IMR-90 (cell line): ENCODE measurements at regions not wholly inside any gene's neighbourhood (a gene's known extent, or its start where the extent isn't known, plus 50 kb on each side); places are given as distances from the start of the nearest gene placed in this dataset.

Source experiments
- CTCF ChIP-seq: conservative IDR thresholded peaks from 2 replicates; pipeline ENCODE4 v1.5.1; 2012; ENCODE audit warnings: mild to moderate bottlenecking, low read depth, low read length, improper control_type of control experiment
- MAZ ChIP-seq: IDR thresholded peaks from 2 replicates; pipeline ENCODE4 v1.6.1; 2012; ENCODE audit warnings: low read depth, mild to moderate bottlenecking, low read length, improper control_type of control experiment, moderate library complexity, borderline replicate concordance
- MXI1 ChIP-seq: IDR thresholded peaks from 2 replicates; pipeline ENCODE4 v1.6.1; 2012; ENCODE audit warnings: low read depth, mild to moderate bottlenecking, low read length, moderate library complexity, borderline replicate concordance
- NFE2L2 ChIP-seq: fragments of 150-350 bp; IDR thresholded peaks from 2 replicates; pipeline ENCODE4 v1.6.1; 2016; ENCODE audit warnings: low read depth, mild to moderate bottlenecking, low read length
- POLR2A ChIP-seq: IDR thresholded peaks from 2 replicates; pipeline ENCODE4 v1.6.1; 2012; ENCODE audit warnings: mild to moderate bottlenecking, low read depth, low read length
- RAD21 ChIP-seq: IDR thresholded peaks from 2 replicates; pipeline ENCODE4 v1.6.1; 2012; ENCODE audit warnings: low read length, improper control_type of control experiment
- RCOR1 ChIP-seq: IDR thresholded peaks from 2 replicates; pipeline ENCODE4 v1.6.1; 2012; ENCODE audit warnings: mild to moderate bottlenecking, low read length, improper control_type of control experiment; ENCODE audit not compliant: insufficient replicate concordance
- SMC3 ChIP-seq: fragments of 150-350 bp; IDR thresholded peaks from 2 replicates; pipeline ENCODE4 v1.6.1; 2016; ENCODE audit warnings: low read depth, mild to moderate bottlenecking, antibody characterized with exemption, low read length, moderate library complexity

- TF ChIP-seq CTCF (no peak), RCOR1 (no peak), MAZ (no peak), RAD21 (no peak), POLR2A (no peak), SMC3 (no peak), MXI1 (no peak), NFE2L2 (no peak)
These were observed 177.9 kb upstream of the C2CD4B start for GRCh38 chr15:62342959-62343358.
